ENCODE measurements at regions not wholly inside any gene's neighbourhood (a gene's known extent, or its start where the extent isn't known, plus 50 kb on each side); places are given as distances from the start of the nearest gene placed in this dataset.

- TF ChIP-seq EZH2phosphoT487 (IDR thresholded peaks at IDR 0.05) = no peak
- peak; percentile 39 for TF ChIP-seq CTCF (IDR thresholded peaks at IDR 0.05)
- TF ChIP-seq EZH2 (IDR thresholded peaks at IDR 0.05) = no peak
These were observed 348.4 kb upstream of the SLC30A5 start for GRCh38 chr5:68745448-68745847.

Data from neural progenitor cell (in vitro differentiated cells).